GM12872 (cell line): ENCODE measurements at regions not wholly inside any gene's neighbourhood (a gene's known extent, or its start where the extent isn't known, plus 50 kb on each side); places are given as distances from the start of the nearest gene placed in this dataset.

ENCODE experiments used
- TF ChIP-seq, protein P1 (sequence below): IDR thresholded peaks from 3 replicates; pipeline ENCODE4 v1.5.1; 2011; ENCODE audit warnings: low read depth, mild to moderate bottlenecking, low read length, moderate library complexity; ENCODE audit not compliant: insufficient read depth

DNA sequence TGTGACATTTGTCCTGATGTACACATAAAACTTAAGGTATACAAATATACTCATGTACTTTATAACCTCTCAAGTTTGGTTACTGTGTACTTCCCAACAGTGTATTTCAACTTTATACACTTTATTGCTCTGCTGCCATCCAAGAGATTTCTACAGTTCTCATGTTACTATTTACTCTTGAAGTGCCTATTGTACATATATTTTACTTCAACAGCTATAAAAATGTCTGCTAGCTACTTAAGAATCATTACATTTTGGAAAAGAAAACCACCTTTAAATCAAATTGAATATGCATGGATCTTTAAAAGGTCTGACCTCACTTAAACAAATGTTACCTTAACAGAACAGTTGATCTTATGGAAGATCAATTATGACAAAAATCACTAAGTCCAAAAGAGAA, 1056.4 kb downstream of the ADGRL3 start:
- TF ChIP-seq, protein P1, sequence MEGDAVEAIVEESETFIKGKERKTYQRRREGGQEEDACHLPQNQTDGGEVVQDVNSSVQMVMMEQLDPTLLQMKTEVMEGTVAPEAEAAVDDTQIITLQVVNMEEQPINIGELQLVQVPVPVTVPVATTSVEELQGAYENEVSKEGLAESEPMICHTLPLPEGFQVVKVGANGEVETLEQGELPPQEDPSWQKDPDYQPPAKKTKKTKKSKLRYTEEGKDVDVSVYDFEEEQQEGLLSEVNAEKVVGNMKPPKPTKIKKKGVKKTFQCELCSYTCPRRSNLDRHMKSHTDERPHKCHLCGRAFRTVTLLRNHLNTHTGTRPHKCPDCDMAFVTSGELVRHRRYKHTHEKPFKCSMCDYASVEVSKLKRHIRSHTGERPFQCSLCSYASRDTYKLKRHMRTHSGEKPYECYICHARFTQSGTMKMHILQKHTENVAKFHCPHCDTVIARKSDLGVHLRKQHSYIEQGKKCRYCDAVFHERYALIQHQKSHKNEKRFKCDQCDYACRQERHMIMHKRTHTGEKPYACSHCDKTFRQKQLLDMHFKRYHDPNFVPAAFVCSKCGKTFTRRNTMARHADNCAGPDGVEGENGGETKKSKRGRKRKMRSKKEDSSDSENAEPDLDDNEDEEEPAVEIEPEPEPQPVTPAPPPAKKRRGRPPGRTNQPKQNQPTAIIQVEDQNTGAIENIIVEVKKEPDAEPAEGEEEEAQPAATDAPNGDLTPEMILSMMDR, result no peak

DNA sequence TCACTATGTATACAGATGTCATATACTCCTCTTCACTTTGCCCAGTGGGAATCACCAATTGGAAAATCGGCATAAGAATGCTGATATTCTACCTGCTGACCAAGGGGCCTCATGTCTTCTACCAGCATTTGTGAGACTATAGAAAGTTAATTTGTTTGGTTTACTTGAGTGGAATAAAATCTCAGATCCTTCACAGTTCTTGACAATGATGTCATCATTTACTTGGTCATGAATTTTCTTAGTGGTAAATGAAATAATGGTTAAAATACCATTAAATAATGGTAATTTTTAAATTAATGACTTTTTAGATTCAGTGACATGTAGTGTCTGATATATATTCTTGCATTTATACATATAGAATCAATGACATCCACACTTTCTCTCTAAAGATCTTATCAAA, 1052.6 kb downstream of the ADGRL3 start:
- TF ChIP-seq, protein P1, result no peak

DNA sequence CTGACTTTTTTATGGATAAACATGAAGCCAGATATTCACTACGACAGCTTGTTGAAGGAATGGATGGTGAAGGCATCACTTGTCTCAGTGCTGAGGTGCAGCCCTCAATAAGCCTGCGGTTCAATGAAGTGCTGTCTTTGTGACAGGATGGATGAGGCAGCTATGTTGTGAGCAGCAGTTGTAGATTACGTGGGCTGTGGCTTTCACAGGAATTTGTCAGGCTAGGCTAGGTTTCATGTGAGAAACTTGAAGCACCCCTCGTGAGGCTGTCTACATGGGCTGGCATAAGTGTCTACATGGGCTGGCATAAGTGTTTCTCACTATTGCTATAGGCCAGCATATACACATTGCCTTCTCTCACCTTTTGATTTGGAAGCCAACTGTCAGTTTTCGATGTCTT, 1050.0 kb downstream of the ADGRL3 start:
- TF ChIP-seq, protein P1, result no peak

DNA sequence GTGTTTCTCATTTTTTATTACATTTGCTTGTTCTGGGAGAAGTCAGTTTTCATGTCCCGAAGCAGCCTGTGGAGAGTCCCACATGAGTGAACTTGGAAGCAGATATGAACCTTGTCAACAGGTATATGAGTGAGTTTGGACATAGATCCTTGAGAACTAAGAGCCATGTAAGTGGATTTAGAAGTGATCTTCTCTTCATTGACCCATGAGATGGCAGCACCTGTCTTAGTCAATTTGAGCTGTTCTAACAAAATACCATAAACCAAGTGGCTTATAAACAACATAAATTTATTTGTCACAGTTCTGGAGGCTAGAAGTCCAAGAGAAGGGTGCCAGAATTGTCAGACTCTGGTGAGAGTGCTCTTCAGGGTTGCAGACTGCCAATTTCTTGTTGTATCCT, 1043.8 kb downstream of the ADGRL3 start:
- TF ChIP-seq, protein P1, result no peak

DNA sequence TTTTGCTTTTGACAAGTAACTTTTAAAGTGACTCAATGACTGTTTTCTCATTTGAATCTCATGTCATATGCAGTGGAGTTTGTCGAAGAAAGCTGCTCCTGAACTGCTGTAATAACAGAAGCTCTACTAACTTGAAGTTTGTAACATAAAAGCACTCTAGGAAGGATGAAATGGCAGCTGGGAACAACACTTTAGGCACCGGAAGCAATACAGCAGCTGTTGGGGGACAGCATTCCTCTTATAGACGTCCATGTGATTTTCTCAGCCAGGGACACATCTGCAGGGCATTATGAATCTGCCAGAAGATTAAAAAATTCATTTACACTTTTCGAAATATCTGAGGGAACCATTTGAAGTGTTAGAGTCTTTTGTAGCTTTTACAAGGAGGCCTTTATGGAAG, 1035.8 kb downstream of the ADGRL3 start:
- TF ChIP-seq, protein P1, result no peak

DNA sequence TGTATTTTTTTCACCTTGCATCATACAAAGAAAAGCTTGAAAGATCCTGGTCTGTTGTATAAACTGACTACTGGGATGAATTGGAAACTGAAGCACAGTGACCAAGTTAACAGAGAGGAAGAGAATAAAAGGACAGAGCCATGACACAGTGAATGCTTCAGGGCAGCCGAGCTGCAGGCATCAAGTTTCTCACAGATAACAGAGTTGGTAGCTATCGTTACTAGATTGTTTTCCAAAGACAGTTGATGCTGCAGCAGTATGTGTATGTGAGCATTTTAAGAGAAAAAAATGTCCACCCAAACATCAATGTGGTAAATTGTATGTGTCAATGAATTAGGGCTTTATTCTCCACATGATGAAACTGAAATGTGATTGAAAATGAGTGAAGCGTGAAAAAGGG, 1032.7 kb downstream of the ADGRL3 start:
- TF ChIP-seq, protein P1, result no peak

DNA sequence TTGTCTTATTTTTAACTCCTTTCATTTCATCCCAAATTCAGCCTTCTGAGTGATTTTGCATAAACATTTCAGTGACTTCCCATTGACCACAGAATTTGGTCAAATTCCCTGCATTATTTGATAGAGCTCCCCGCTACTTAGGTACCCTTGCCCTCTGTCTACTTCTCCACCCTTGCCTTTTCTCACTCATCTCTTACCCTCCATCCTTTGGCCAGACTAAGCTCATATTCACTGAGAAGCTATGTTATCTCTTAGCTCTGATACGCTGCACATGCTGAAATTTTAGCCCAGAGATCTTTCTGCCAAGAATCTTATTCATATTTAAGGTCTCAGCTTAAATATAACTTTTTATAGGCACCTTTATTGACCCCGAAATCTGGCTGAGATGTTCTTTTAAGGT, 1031.9 kb downstream of the ADGRL3 start:
- TF ChIP-seq, protein P1, result no peak

DNA sequence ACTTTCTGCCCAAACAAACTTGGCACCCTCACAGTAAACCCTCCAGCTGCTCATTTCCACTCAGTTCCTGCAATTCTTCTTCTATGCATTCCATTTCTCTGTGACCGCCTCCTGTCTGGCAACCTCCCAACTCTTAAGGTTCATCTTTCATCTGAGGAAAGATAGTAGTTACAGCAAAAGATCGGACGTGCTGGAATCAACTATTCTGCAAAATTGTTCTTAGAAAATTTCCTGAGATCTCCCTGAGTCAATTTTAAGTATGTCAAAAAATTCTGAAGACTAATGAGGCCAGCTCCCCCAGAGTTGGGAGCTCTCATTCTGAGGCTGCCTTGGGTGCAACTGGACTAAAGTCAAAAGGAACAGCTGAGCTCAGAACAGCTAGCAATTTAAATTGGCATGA, 1026.0 kb downstream of the ADGRL3 start:
- TF ChIP-seq, protein P1, result no peak
